ENCODE measurements at regions not wholly inside any gene's neighbourhood (a gene's known extent, or its start where the extent isn't known, plus 50 kb on each side); places are given as distances from the start of the nearest gene placed in this dataset.

GRCh38 chrX:80267790-80268189 is 152.5 kb upstream of the TENT5D start:
- TF ChIP-seq POLR2AphosphoS5 (IDR thresholded peaks at IDR 0.05; ENCODE audit: insufficient read depth, low read depth, low read length) (no peak), POLR2A (IDR thresholded peaks at IDR 0.05; ENCODE audit: low read depth, low read length) (no peak), EZH2 (IDR thresholded peaks at IDR 0.05; ENCODE audit: borderline replicate concordance, low read depth, low read length, severe bottlenecking) (no peak), MYC (IDR thresholded peaks at IDR 0.05; ENCODE audit: low read depth, low read length) (no peak), MAX (IDR thresholded peaks at IDR 0.05; ENCODE audit: insufficient read depth, insufficient read length) (no peak), GATA2 (IDR thresholded peaks at IDR 0.05; ENCODE audit: insufficient read depth, insufficient read length, low read depth, low read length) (no peak), FOS (IDR thresholded peaks at IDR 0.05; ENCODE audit: borderline replicate concordance, insufficient read depth, low read length) (no peak)
- TF ChIP-seq, protein P1, sequence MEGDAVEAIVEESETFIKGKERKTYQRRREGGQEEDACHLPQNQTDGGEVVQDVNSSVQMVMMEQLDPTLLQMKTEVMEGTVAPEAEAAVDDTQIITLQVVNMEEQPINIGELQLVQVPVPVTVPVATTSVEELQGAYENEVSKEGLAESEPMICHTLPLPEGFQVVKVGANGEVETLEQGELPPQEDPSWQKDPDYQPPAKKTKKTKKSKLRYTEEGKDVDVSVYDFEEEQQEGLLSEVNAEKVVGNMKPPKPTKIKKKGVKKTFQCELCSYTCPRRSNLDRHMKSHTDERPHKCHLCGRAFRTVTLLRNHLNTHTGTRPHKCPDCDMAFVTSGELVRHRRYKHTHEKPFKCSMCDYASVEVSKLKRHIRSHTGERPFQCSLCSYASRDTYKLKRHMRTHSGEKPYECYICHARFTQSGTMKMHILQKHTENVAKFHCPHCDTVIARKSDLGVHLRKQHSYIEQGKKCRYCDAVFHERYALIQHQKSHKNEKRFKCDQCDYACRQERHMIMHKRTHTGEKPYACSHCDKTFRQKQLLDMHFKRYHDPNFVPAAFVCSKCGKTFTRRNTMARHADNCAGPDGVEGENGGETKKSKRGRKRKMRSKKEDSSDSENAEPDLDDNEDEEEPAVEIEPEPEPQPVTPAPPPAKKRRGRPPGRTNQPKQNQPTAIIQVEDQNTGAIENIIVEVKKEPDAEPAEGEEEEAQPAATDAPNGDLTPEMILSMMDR (IDR thresholded peaks at IDR 0.05; ENCODE audit: extremely low read depth in 1 of 2, insufficient read depth in 1 of 2, low read depth in 1 of 2, low read length in 2 of 2), result no peak
